22Rv1 (cell line): ENCODE measurements at regions not wholly inside any gene's neighbourhood (a gene's known extent, or its start where the extent isn't known, plus 50 kb on each side); places are given as distances from the start of the nearest gene placed in this dataset.

Experiments used
- CTCF ChIP-seq: fragments of 450-650 bp; IDR thresholded peaks from 2 replicates; pipeline ENCODE4 v1.5.1; 2017; ENCODE audit warnings: mild to moderate bottlenecking
- ZFX ChIP-seq: fragments of 450-650 bp; IDR thresholded peaks from 2 replicates; pipeline ENCODE4 v1.6.1; 2017; ENCODE audit warnings: antibody characterized with exemption, borderline replicate concordance

- TF ChIP-seq CTCF, result no peak
- no peak for TF ChIP-seq ZFX
Observed at GRCh38 chr13:33697926-33698325, 120.0 kb upstream of the RFC3 start.
